CD14-positive monocyte (primary cell): ENCODE measurements at regions not wholly inside any gene's neighbourhood (a gene's known extent, or its start where the extent isn't known, plus 50 kb on each side); places are given as distances from the start of the nearest gene placed in this dataset.

Source experiments
- DNase-seq, 3 donors: peaks; one replicate each; pipeline ENCODE4 v3.0.0-alpha.2; 2011 to 2022
- H2AFZ ChIP-seq: 2 replicates; pipeline ENCODE4 v1.6.0; 2012; ENCODE audit warnings: mild to moderate bottlenecking, low read depth, low read length, inconsistent platforms; ENCODE audit not compliant: insufficient read depth, poor library complexity, severe bottlenecking
- H3K27ac ChIP-seq, 2 donors: 1 replicate in 1 of 2; 2 replicates in 1 of 2; pipeline ENCODE4 v1.5.1; 2012 to 2013; ENCODE audit warnings: low read length in 2 of 2, control low read depth in 1 of 2, inconsistent platforms in 1 of 2, low read depth in 1 of 2, mild to moderate bottlenecking in 1 of 2
- H3K27me3 ChIP-seq, 2 donors: one replicate each; pipeline versions ENCODE4 v1.6.0 to v1.6.1; 2011 to 2013; ENCODE audit warnings: low read length in 2 of 2; ENCODE audit not compliant: control insufficient read depth in 2 of 2, insufficient read depth in 2 of 2
- H3K36me3 ChIP-seq, 2 donors: replicated peaks in 1 of 2; 1 replicate in 1 of 2; 2 replicates in 1 of 2; pipeline versions ENCODE4 v1.5.1 to v1.6.1; 2012 to 2013; ENCODE audit warnings: low read length in 2 of 2, control low read depth in 1 of 2, inconsistent platforms in 1 of 2, mild to moderate bottlenecking in 1 of 2; ENCODE audit not compliant: insufficient read depth in 2 of 2, control insufficient read depth in 1 of 2
- H3K4me1 ChIP-seq, 2 donors: 1 replicate in 1 of 2; 2 replicates in 1 of 2; pipeline versions ENCODE4 v1.5.1 to v1.6.1; 2012 to 2013; ENCODE audit warnings: low read length in 2 of 2, control low read depth in 1 of 2, inconsistent platforms in 1 of 2, mild to moderate bottlenecking in 1 of 2, moderate library complexity in 1 of 2; ENCODE audit not compliant: insufficient read depth in 2 of 2, control insufficient read depth in 1 of 2
- H3K4me2 ChIP-seq: replicated peaks from 2 replicates; pipeline ENCODE3; 2012; ENCODE audit warnings: low read length, moderate library complexity, mild to moderate bottlenecking; ENCODE audit not compliant: poor library complexity, severe bottlenecking; ENCODE audit errors: extremely low read depth
- H3K4me3 ChIP-seq, 3 experiments: fragments of 200-600 bp in 1 of 3; sonication (generic) in 1 of 3; replicated peaks in 1 of 3; 1 replicate in 2 of 3; 2 replicates in 1 of 3; pipeline ENCODE4 v1.5.1; 2011 to 2013; ENCODE audit warnings: low read length in 3 of 3, mild to moderate bottlenecking in 3 of 3, control low read depth in 2 of 3, low read depth in 2 of 3, inconsistent platforms in 1 of 3, moderate library complexity in 1 of 3
- H3K79me2 ChIP-seq: 2 replicates; pipeline ENCODE4 v1.6.0; 2012; ENCODE audit warnings: mild to moderate bottlenecking, control low read depth, inconsistent platforms, low read length, moderate library complexity; ENCODE audit not compliant: insufficient read depth
- H3K9ac ChIP-seq: 2 replicates; pipeline ENCODE4 v1.6.0; 2017; ENCODE audit warnings: low read length, mild to moderate bottlenecking; ENCODE audit not compliant: insufficient read depth, poor library complexity, severe bottlenecking
- H3K9me3 ChIP-seq, 2 donors: replicated peaks in 1 of 2; 1 replicate in 1 of 2; 2 replicates in 1 of 2; pipeline versions ENCODE4 v1.5.1 to v1.6.1; 2012 to 2013; ENCODE audit warnings: low read length in 2 of 2, control low read depth in 1 of 2; ENCODE audit not compliant: control insufficient read depth in 1 of 2, insufficient read depth in 1 of 2
- H4K20me1 ChIP-seq: 2 replicates; pipeline ENCODE4 v1.6.0; 2012; ENCODE audit warnings: mild to moderate bottlenecking, low read length, control low read depth, moderate library complexity; ENCODE audit not compliant: insufficient read depth
- H3K27ac Mint-ChIP-seq, 7 donors: one replicate each; pipeline ENCODE4 v1.8.0; 2020; ENCODE audit warnings: mild to moderate bottlenecking in 7 of 7, mixed read lengths in 7 of 7, moderate library complexity in 6 of 7, inconsistent platforms in 2 of 7
- H3K27me3 Mint-ChIP-seq, 3 donors: one replicate each; pipeline ENCODE4 v1.8.0; 2021 to 2022; ENCODE audit warnings: low read depth in 3 of 3, mild to moderate bottlenecking in 3 of 3, mixed read lengths in 3 of 3, moderate library complexity in 3 of 3, inconsistent platforms in 1 of 3
- H3K36me3 Mint-ChIP-seq, 2 donors: one replicate each; pipeline ENCODE4 v1.8.0; 2020; ENCODE audit warnings: mixed read lengths in 2 of 2, inconsistent platforms in 1 of 2, mild to moderate bottlenecking in 1 of 2
- H3K4me1 Mint-ChIP-seq: one replicate; pipeline ENCODE4 v1.8.0; 2020; ENCODE audit warnings: mild to moderate bottlenecking, mixed read lengths
- H3K4me3 Mint-ChIP-seq, 2 donors: one replicate each; pipeline ENCODE4 v1.8.0; 2020; ENCODE audit warnings: mild to moderate bottlenecking in 2 of 2, mixed read lengths in 2 of 2, moderate library complexity in 1 of 2
- H3K9me3 Mint-ChIP-seq, 7 donors: one replicate each; pipeline ENCODE4 v1.8.0; 2020 to 2022; ENCODE audit warnings: mixed read lengths in 7 of 7, mild to moderate bottlenecking in 6 of 7, moderate library complexity in 6 of 7, inconsistent platforms in 2 of 7
- CTCF ChIP-seq: fragments of 200-600 bp; IDR thresholded peaks from one replicate; pipeline ENCODE4 v1.8.0; 2022; ENCODE audit warnings: antibody characterized with exemption, mild to moderate bottlenecking
- WGBS: methylation state at CpG from one replicate; pipeline ENCODE4 v1.1.5; 2013; ENCODE audit warnings: missing lambda C conversion rate; ENCODE audit not compliant: insufficient coverage; 5-methylcytosine and 5-hydroxymethylcytosine counted together
- intact Hi-C, 2 donors: fragments of 100-400 bp; cut with micrococcal nuclease; formaldehyde crosslinking; loops; one replicate each; pipeline versions ENCODE4 v1.15.0 to v1.15.1; 2023

GRCh38 chr5:122602700-122603099 lies 172.2 kb upstream of the SNX2 start:
- Mint-ChIP-seq H3K9me3 (peaks cover 2 to 37% (median 28%) of the 10 kb centered on the region in 7 donors), H3K27me3 (peaks cover 0 to 2% (median 0%) of the 10 kb centered on the region in 3 donors), H3K36me3 (no peaks in the 10 kb centered on the region), H3K27ac (no peak overlapping the region), H3K4me3 (no peak overlapping the region), H3K4me1 (no peaks in the 10 kb centered on the region)
- intact Hi-C loops: no loop called here
- no peak overlapping the region for H2AFZ ChIP-seq
- no peaks in the 10 kb centered on the region for H3K79me2 ChIP-seq
- TF ChIP-seq CTCF: no peak
- H3K4me1 ChIP-seq: no peaks in the 10 kb centered on the region
- no peaks in the 10 kb centered on the region for H3K36me3 ChIP-seq
- H3K4me2 ChIP-seq: no peak overlapping the region
- no peaks in the 10 kb centered on the region for H3K27me3 ChIP-seq
- H3K9me3 ChIP-seq: peaks cover 0 to 16% of the 10 kb centered on the region in 2 donors
- no peak for DNase-seq
- no peaks in the 10 kb centered on the region for H4K20me1 ChIP-seq
- WGBS: no CpG with 5 or more reads among the region's 1 CpG
- H3K4me3 ChIP-seq: no peak overlapping the region
- H3K27ac ChIP-seq: no peak overlapping the region
- H3K9ac ChIP-seq: no peak overlapping the region

GRCh38 chr5:122605236-122605635 lies 169.6 kb upstream of the SNX2 start:
- Mint-ChIP-seq H3K27ac (no peak overlapping the region), H3K36me3 (no peaks in the 10 kb centered on the region), H3K27me3 (peaks cover 0 to 2% (median 0%) of the 10 kb centered on the region in 3 donors), H3K9me3 (peaks cover 2 to 26% (median 9%) of the 10 kb centered on the region in 7 donors), H3K4me3 (no peak overlapping the region), H3K4me1 (no peaks in the 10 kb centered on the region)
- no peaks in the 10 kb centered on the region for H3K27me3 ChIP-seq
- H3K27ac ChIP-seq: no peak overlapping the region
- H3K4me1 ChIP-seq: no peaks in the 10 kb centered on the region
- no peak overlapping the region for H3K4me2 ChIP-seq
- DNase-seq: no peak
- no peaks in the 10 kb centered on the region for H4K20me1 ChIP-seq
- H3K36me3 ChIP-seq: no peaks in the 10 kb centered on the region
- WGBS: 85% methylated on average over 3 of the region's 4 CpGs
- peaks cover 0 to 11% of the 10 kb centered on the region in 2 donors for H3K9me3 ChIP-seq
- no peak for TF ChIP-seq CTCF
- no peak overlapping the region for H2AFZ ChIP-seq
- H3K4me3 ChIP-seq: no peak overlapping the region
- intact Hi-C loops: no loop called here
- no peak overlapping the region for H3K9ac ChIP-seq
- no peaks in the 10 kb centered on the region for H3K79me2 ChIP-seq
